ENCODE measurements at regions not wholly inside any gene's neighbourhood (a gene's known extent, or its start where the extent isn't known, plus 50 kb on each side); places are given as distances from the start of the nearest gene placed in this dataset.

- H2AFZ ChIP-seq (ENCODE audit: low read length): no peak overlapping the region
- Mint-ChIP-seq H3K27me3 (ENCODE audit: low read depth) (no peaks in the 10 kb centered on the region), H3K4me1 (no peaks in the 10 kb centered on the region), H3K36me3 (ENCODE audit: insufficient read depth in 1 of 3, low read depth in 3 of 3) (no peaks in the 10 kb centered on the region), H3K27ac (no peak overlapping the region), H3K4me3 (no peak overlapping the region), H3K9me3 (no peaks in the 10 kb centered on the region)
- no peak overlapping the region for H4K8ac ChIP-seq (replicated peaks; ENCODE audit: insufficient read length, low read depth, low read length)
- no peak overlapping the region for H3K14ac ChIP-seq (ENCODE audit: insufficient read depth, low read length)
- no peak for DNase-seq
- H3K56ac ChIP-seq (ENCODE audit: insufficient read length, low read depth, low read length): no peak overlapping the region
- no peaks in the 10 kb centered on the region for H3K79me1 ChIP-seq (ENCODE audit: insufficient read depth, low read depth, low read length, poor library complexity, severe bottlenecking)
- no peaks in the 10 kb centered on the region for H3K4me1 ChIP-seq (ENCODE audit: insufficient read depth, low read length)
- H4K20me1 ChIP-seq (ENCODE audit: control insufficient read depth, insufficient read depth, insufficient read length): no peaks in the 10 kb centered on the region
- no peak overlapping the region for H4K91ac ChIP-seq (ENCODE audit: insufficient read length, low read depth, low read length)
- no peak overlapping the region for H2BK15ac ChIP-seq (ENCODE audit: low read depth, low read length)
- H3K27ac ChIP-seq (ENCODE audit: insufficient read length, low read depth, low read length): no peak overlapping the region
- no peak overlapping the region for H4K5ac ChIP-seq (ENCODE audit: insufficient read length, low read depth, low read length)
- H3K9ac ChIP-seq (ENCODE audit: extremely low read depth, insufficient read length, low read length): no peak overlapping the region
- no CpG with 5 or more reads among the region's 5 CpGs for WGBS (ENCODE audit: extremely low coverage, insufficient read length, low lambda C conversion rate)
- no peaks in the 10 kb centered on the region for H3K9me3 ChIP-seq (ENCODE audit: control insufficient read depth, low read depth, low read length)
- H3K27me3 ChIP-seq (ENCODE audit: insufficient read depth, low read length): no peaks in the 10 kb centered on the region
- H2BK120ac ChIP-seq (ENCODE audit: low read depth, low read length, poor library complexity, severe bottlenecking): no peak overlapping the region
- no peak overlapping the region for H2BK12ac ChIP-seq (ENCODE audit: insufficient read length, low read depth, low read length)
- no peaks in the 10 kb centered on the region for H3K23me2 ChIP-seq (ENCODE audit: insufficient read length, low read depth, low read length, poor library complexity, severe bottlenecking)
- no peaks in the 10 kb centered on the region for H3K79me2 ChIP-seq (ENCODE audit: insufficient read depth, low read length)
- H2BK20ac ChIP-seq (ENCODE audit: low read depth, low read length, poor library complexity, severe bottlenecking): no peak overlapping the region
- no peak overlapping the region for H3K4ac ChIP-seq (ENCODE audit: low read depth, low read length)
- no peak overlapping the region for H3T11ph ChIP-seq (ENCODE audit: low read length)
- no peak overlapping the region for H2AK5ac ChIP-seq (ENCODE audit: insufficient read length, low read length)
- H3K4me2 ChIP-seq (ENCODE audit: insufficient read depth, insufficient read length, low read length): no peak overlapping the region
- H2BK5ac ChIP-seq (ENCODE audit: insufficient read length, low read length): no peak overlapping the region
- H3K18ac ChIP-seq (ENCODE audit: insufficient read length, low read depth, low read length): no peak overlapping the region
- no peak overlapping the region for H3K23ac ChIP-seq (ENCODE audit: insufficient read length, low read depth, low read length)
- TF ChIP-seq CTCF (conservative IDR thresholded peaks at IDR 0.05): peak; percentile 72
Measured at GRCh38 chr13:62119739-62120700, 704.4 kb upstream of the PCDH20 start.
